ENCODE measurements at regions not wholly inside any gene's neighbourhood (a gene's known extent, or its start where the extent isn't known, plus 50 kb on each side); places are given as distances from the start of the nearest gene placed in this dataset.

- no peak for DNase-seq (ENCODE audit: low read depth in 2 of 2)
Observed at GRCh38 chr15:62439543-62440016, 274.5 kb upstream of the C2CD4B start.

DNA sequence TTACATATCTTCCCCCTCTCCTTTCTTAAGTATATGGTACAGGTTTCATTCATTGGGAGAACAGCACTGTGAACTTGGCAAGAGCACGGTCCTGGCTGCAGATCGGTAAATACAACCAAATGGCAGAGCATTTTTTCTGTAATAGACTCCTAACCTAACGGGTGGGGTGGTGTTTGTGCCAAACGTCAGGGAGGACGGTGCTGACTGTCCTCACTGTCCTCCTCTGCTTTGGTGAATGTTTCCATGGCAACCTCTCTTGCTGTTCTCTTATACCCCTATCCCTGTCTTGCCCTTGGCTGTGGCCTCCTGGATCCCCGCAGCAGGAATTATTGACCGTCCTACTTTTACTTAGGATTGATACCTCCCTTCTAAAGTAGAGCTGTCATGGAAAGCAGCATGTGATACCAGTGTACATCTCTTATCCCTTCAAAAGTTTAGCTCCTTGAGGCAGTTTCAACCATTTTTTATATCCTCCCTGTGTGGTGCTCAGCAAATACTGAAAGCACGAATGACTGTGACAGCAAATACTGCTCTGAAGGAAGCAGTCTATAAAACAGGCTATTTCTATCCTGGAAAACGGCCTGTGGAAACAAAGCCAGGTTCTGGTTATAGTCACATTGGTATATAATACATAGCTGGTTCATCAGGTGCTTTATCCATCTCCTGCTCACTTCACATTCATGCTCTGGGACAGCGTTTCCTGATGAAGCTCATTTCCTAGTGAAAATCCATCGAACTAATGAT lies 275.4 kb upstream of the C2CD4B start:
- no peak for DNase-seq (ENCODE audit: low read depth in 2 of 2)

GRCh38 chr15:62444104-62445022 lies 279.3 kb upstream of the C2CD4B start:
- DNase-seq (ENCODE audit: low read depth in 2 of 2): no peak

DNA sequence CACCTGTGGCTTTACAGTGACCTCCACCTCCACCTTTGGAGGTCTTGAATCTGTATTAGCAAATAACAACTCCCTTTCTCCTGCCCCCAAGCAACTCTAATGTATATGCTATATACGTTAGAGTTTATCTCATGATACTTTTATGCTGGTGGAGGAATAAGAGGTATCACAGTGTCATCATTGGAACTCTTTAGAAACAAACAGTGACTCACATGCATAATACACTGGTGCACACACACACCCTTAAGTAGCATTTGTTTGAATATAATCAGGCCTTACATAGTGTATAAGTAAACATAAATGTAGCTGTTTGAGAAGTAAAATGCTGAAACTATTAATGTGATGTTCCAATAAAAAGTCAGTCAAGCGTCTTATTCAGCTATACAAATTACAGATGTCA lies 280.2 kb upstream of the C2CD4B start:
- no peak for DNase-seq (ENCODE audit: low read depth in 2 of 2)

GRCh38 chr15:62446984-62447383 lies 281.9 kb upstream of the C2CD4B start:
- no peak for DNase-seq (ENCODE audit: low read depth in 2 of 2)

DNA sequence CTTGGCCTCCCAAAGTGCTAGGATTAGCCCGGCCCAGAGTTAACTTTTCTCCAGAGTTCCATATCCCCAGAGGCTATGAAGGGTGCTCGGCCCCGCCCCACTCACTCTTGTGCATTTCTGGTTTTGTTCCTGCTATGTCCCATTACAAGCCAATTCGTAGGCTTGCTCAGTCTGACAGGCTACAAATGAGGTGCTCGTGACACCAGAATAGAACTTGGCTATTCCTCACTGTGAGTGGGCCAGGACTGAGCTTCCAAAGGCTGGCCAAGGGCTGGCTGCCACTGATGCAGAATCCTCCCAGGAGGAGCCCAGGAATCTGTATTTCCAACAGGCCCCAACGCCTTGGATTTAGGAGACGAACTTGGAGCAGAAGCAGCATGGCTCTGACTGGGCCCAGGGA lies 282.7 kb upstream of the C2CD4B start:
- no peak for DNase-seq (ENCODE audit: low read depth in 2 of 2)

GRCh38 chr15:62449638-62450037 lies 284.6 kb upstream of the C2CD4B start:
- DNase-seq (ENCODE audit: low read depth in 2 of 2): no peak

DNA sequence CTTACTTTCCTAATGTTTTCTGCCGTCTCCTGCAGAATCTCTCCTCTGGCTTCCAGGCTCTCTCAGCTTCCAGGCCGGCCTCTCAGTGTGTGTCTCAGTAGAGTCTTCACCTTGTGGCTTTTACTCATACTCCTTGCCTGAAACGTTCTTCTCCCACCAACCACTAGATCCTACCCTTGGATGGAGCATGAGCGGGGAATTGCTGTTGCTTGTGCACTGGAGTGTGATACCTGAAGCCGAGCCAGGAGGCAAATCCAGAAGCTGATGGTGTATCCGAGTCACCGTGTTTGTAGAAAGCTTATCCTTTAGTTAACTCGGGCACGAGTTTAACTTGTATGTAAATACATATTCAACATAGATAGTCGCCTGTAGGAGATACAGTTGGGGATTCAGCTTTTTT lies 285.0 kb upstream of the C2CD4B start:
- no peak for DNase-seq (ENCODE audit: low read depth in 2 of 2)

- DNase-seq (ENCODE audit: low read depth in 2 of 2): no peak
Observed at GRCh38 chr15:62452026-62452425, 286.9 kb upstream of the C2CD4B start.

GRCh38 chr15:62452667-62453066 lies 287.6 kb upstream of the C2CD4B start:
- DNase-seq (ENCODE audit: low read depth in 2 of 2): no peak

- DNase-seq (ENCODE audit: low read depth in 2 of 2): no peak
Observed at GRCh38 chr15:62453375-62453774, 288.3 kb upstream of the C2CD4B start.

GRCh38 chr15:62453981-62454380 lies 288.9 kb upstream of the C2CD4B start:
- DNase-seq (ENCODE audit: low read depth in 2 of 2): no peak

- DNase-seq (ENCODE audit: low read depth in 2 of 2): no peak
Observed at GRCh38 chr15:62454567-62455172, 289.6 kb upstream of the C2CD4B start.

DNA sequence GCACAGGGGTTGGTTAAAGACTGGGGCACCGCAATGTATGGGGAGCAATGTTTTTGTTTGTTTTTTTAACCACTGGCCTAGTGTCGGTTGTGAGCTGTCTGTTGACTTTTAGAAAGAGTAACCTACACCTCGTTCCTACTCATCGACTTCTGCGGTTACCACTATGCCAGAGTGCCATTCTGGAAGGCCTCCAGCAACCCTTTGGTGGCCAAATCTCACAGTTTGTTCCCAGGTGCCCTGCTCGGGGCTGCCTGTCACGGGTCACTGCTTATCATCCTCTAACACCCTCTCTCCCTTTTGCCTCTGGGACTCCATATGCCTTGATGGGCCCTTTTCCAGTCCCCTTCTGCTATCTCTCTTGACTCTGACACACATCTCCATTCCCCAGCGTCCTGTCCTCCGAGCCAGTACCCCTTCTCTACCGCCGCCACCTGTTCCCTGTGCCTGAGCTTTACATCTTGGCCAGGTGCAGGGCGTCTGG lies 290.4 kb upstream of the C2CD4B start:
- DNase-seq (ENCODE audit: low read depth in 2 of 2): no peak

GRCh38 chr15:62456011-62456920 lies 291.2 kb upstream of the C2CD4B start:
- DNase-seq (ENCODE audit: low read depth in 2 of 2): no peak

DNA sequence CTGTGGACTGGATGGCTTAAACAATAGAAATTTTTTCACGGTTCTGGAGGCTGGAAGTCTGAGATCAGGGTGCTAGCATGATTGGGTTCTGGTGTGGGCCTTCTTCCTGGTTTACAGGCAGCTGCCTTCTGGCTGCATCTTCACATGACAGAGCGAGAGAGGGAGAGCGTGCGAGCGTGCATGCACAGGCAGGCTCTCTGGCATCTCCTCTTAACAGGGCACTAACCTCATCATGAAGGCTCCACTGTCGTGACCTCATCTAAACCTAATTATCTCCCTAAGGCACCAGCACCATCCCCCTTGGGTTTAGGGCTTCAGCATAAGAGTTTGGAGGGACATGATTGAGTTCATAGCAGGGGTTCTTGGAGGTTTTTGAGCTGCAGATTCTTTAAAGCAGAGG lies 292.0 kb upstream of the C2CD4B start:
- DNase-seq (ENCODE audit: low read depth in 2 of 2): no peak

DNA sequence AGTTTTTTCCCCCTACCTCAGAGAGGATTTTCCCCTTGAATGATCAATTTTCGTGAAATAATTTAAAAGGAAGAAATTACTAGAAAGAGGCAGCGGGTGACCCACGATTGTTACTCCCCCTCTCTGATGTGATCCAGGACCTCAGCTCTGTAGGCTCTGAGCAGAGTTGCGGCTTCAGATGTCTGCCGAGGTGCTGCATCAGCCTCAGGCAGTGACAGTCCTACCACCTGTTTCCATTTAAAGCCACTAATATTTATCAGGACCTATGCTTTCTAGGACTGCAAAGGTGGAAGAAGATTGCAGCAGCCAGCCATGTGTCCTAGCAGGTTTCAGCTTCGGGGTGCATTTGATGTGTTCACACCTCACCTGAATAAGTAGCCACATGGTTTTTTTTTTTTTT lies 294.8 kb upstream of the C2CD4B start:
- no peak for DNase-seq (ENCODE audit: low read depth in 2 of 2)

- DNase-seq (ENCODE audit: low read depth in 2 of 2): no peak
Observed at GRCh38 chr15:62462268-62462667, 297.2 kb upstream of the C2CD4B start.

GRCh38 chr15:62462721-62463120 lies 297.6 kb upstream of the C2CD4B start:
- no peak for DNase-seq (ENCODE audit: low read depth in 2 of 2)

- DNase-seq (ENCODE audit: low read depth in 2 of 2): no peak
Observed at GRCh38 chr15:62464705-62465104, 299.6 kb upstream of the C2CD4B start.

DNA sequence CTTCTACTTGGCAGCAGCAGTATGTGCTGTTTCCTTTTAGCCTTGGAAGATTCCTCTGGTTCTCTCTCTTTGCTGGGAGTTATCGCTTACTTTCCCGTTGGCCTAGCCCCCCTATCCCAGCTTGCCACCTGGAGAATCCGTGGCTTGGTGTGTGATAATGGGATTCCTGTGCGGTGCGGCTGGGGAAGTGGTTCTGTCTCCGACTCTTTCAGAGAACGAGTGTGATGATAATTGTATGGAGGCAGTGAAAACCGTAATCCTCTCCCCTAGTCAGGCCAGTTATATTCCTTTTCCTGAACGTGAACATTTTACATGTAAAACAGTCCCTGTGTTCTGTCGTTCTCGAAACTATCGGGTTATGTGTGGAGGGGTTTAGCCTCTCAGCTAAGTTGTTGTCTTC lies 300.1 kb upstream of the C2CD4B start:
- DNase-seq (ENCODE audit: low read depth in 2 of 2): no peak
